HG02852 (cell line): ENCODE measurements at regions not wholly inside any gene's neighbourhood (a gene's known extent, or its start where the extent isn't known, plus 50 kb on each side); places are given as distances from the start of the nearest gene placed in this dataset.

ENCODE experiments used
- ATAC-seq: cut with Tn5 transposase; IDR thresholded peaks from one replicate; pipeline ENCODE4 v1.9.1; 2021; ENCODE audit warnings: mild to moderate bottlenecking, moderate library complexity; ENCODE audit not compliant: unreplicated experiment

GRCh38 chr16:85354686-85355514 lies 242.6 kb upstream of the CIBAR2 start:
- no peak for ATAC-seq

GRCh38 chr16:85355515-85355837 lies 243.2 kb upstream of the CIBAR2 start:
- no peak for ATAC-seq

- no peak for ATAC-seq
These were observed 243.9 kb upstream of the CIBAR2 start for GRCh38 chr16:85356157-85356556.

- no peak for ATAC-seq
These were observed 245.1 kb upstream of the CIBAR2 start for GRCh38 chr16:85357323-85357722.

GRCh38 chr16:85357924-85358505 lies 245.7 kb upstream of the CIBAR2 start:
- ATAC-seq = no peak

GRCh38 chr16:85358704-85359146 lies 246.5 kb upstream of the CIBAR2 start:
- ATAC-seq = no peak

- ATAC-seq = no peak
These were observed 247.0 kb upstream of the CIBAR2 start for GRCh38 chr16:85359147-85359822.

- no peak for ATAC-seq
These were observed 248.3 kb upstream of the CIBAR2 start for GRCh38 chr16:85360323-85361277.

GRCh38 chr16:85361441-85362118 lies 249.3 kb upstream of the CIBAR2 start:
- no peak for ATAC-seq

- ATAC-seq = no peak
These were observed 250.2 kb upstream of the CIBAR2 start for GRCh38 chr16:85362443-85362842.

GRCh38 chr16:85363427-85363826 lies 249.7 kb upstream of the GSE1 start:
- no peak for ATAC-seq

GRCh38 chr16:85363881-85364280 lies 249.2 kb upstream of the GSE1 start:
- no peak for ATAC-seq

- no peak for ATAC-seq
These were observed 248.6 kb upstream of the GSE1 start for GRCh38 chr16:85364323-85365040.

GRCh38 chr16:85365120-85365519 lies 248.0 kb upstream of the GSE1 start:
- ATAC-seq = no peak

- ATAC-seq = no peak
These were observed 246.9 kb upstream of the GSE1 start for GRCh38 chr16:85366031-85366763.

- no peak for ATAC-seq
These were observed 245.6 kb upstream of the GSE1 start for GRCh38 chr16:85367485-85367884.

- no peak for ATAC-seq
These were observed 244.1 kb upstream of the GSE1 start for GRCh38 chr16:85369060-85369459.

GRCh38 chr16:85369741-85370528 lies 243.2 kb upstream of the GSE1 start:
- no peak for ATAC-seq
